ENCODE measurements at regions not wholly inside any gene's neighbourhood (a gene's known extent, or its start where the extent isn't known, plus 50 kb on each side); places are given as distances from the start of the nearest gene placed in this dataset.

GRCh38 chr4:171668403-171668802, 144.8 kb upstream of the GALNTL6 start:
- TF ChIP-seq POLR2A (IDR thresholded peaks at IDR 0.05; ENCODE audit: low read depth, low read length), result no peak
- FAIRE-seq (no peak), DNase-seq (ENCODE audit: insufficient read length, low spot score) (no peak)

GRCh38 chr4:171667906-171668305, 145.3 kb upstream of the GALNTL6 start:
- no peak for FAIRE-seq
- DNase-seq (ENCODE audit: insufficient read length, low spot score), result no peak
- TF ChIP-seq POLR2A (IDR thresholded peaks at IDR 0.05; ENCODE audit: low read depth, low read length), result no peak

- no peak for DNase-seq (ENCODE audit: insufficient read length, low spot score)
- TF ChIP-seq POLR2A (IDR thresholded peaks at IDR 0.05; ENCODE audit: low read depth, low read length), result no peak
Observed at GRCh38 chr4:171651071-171651470, 162.1 kb upstream of the GALNTL6 start.

GRCh38 chr4:171650543-171650942, 162.7 kb upstream of the GALNTL6 start:
- FAIRE-seq (no peak), DNase-seq (ENCODE audit: insufficient read length, low spot score) (no peak)
- TF ChIP-seq POLR2A (IDR thresholded peaks at IDR 0.05; ENCODE audit: low read depth, low read length), result no peak

More at GRCh38 chr4:171651071-171651470, 162.1 kb upstream of the GALNTL6 start:
- no peak for FAIRE-seq

- TF ChIP-seq POLR2A (IDR thresholded peaks at IDR 0.05; ENCODE audit: low read depth, low read length), result no peak
- no peak for DNase-seq (ENCODE audit: insufficient read length, low spot score)
- FAIRE-seq, result no peak
Observed at GRCh38 chr4:171648926-171649325, 164.3 kb upstream of the GALNTL6 start.

GRCh38 chr4:171646984-171647383, 166.2 kb upstream of the GALNTL6 start:
- FAIRE-seq (no peak), DNase-seq (ENCODE audit: insufficient read length, low spot score) (no peak)
- no peak for TF ChIP-seq POLR2A (IDR thresholded peaks at IDR 0.05; ENCODE audit: low read depth, low read length)

- TF ChIP-seq POLR2A (IDR thresholded peaks at IDR 0.05; ENCODE audit: low read depth, low read length), result no peak
- FAIRE-seq (no peak), DNase-seq (ENCODE audit: insufficient read length, low spot score) (no peak)
Observed at GRCh38 chr4:171644430-171645057, 168.7 kb upstream of the GALNTL6 start.

GRCh38 chr4:171639540-171639939, 173.7 kb upstream of the GALNTL6 start:
- no peak for FAIRE-seq
- DNase-seq (ENCODE audit: insufficient read length, low spot score), result no peak
- TF ChIP-seq POLR2A (IDR thresholded peaks at IDR 0.05; ENCODE audit: low read depth, low read length), result no peak

GRCh38 chr4:171636606-171637005, 176.6 kb upstream of the GALNTL6 start:
- DNase-seq (ENCODE audit: insufficient read length, low spot score) (no peak), FAIRE-seq (no peak)
- no peak for TF ChIP-seq POLR2A (IDR thresholded peaks at IDR 0.05; ENCODE audit: low read depth, low read length)

- no peak for TF ChIP-seq POLR2A (IDR thresholded peaks at IDR 0.05; ENCODE audit: low read depth, low read length)
- no peak for DNase-seq (ENCODE audit: insufficient read length, low spot score)
- peak; percentile 41 for FAIRE-seq
Observed at GRCh38 chr4:171629737-171630136, 183.5 kb upstream of the GALNTL6 start.

- no peak for TF ChIP-seq POLR2A (IDR thresholded peaks at IDR 0.05; ENCODE audit: low read depth, low read length)
- no peak for FAIRE-seq
Observed at GRCh38 chr4:171629182-171629581, 184.0 kb upstream of the GALNTL6 start.

GRCh38 chr4:171626554-171626953, 186.7 kb upstream of the GALNTL6 start:
- FAIRE-seq, result no peak
- no peak for DNase-seq (ENCODE audit: insufficient read length, low spot score)
- TF ChIP-seq POLR2A (IDR thresholded peaks at IDR 0.05; ENCODE audit: low read depth, low read length), result no peak

More at GRCh38 chr4:171629182-171629581, 184.0 kb upstream of the GALNTL6 start:
- no peak for DNase-seq (ENCODE audit: insufficient read length, low spot score)

- DNase-seq (ENCODE audit: insufficient read length, low spot score) (no peak), FAIRE-seq (no peak)
- no peak for TF ChIP-seq POLR2A (IDR thresholded peaks at IDR 0.05; ENCODE audit: low read depth, low read length)
Observed at GRCh38 chr4:171622729-171623128, 190.5 kb upstream of the GALNTL6 start.

GRCh38 chr4:171621646-171622045, 191.6 kb upstream of the GALNTL6 start:
- no peak for TF ChIP-seq POLR2A (IDR thresholded peaks at IDR 0.05; ENCODE audit: low read depth, low read length)
- no peak for FAIRE-seq
- no peak for DNase-seq (ENCODE audit: insufficient read length, low spot score)

- DNase-seq (ENCODE audit: insufficient read length, low spot score), result no peak
- TF ChIP-seq POLR2A (IDR thresholded peaks at IDR 0.05; ENCODE audit: low read depth, low read length), result no peak
- FAIRE-seq, result no peak
Observed at GRCh38 chr4:171612907-171613306, 200.3 kb upstream of the GALNTL6 start.
